Ovary (tissue), 3 donors: ENCODE measurements at regions not wholly inside any gene's neighbourhood (a gene's known extent, or its start where the extent isn't known, plus 50 kb on each side); places are given as distances from the start of the nearest gene placed in this dataset.

Experiments
- EP300 ChIP-seq: sonication (generic); formaldehyde crosslinking; IDR thresholded peaks from one replicate; pipeline ENCODE4 v1.6.1; 2017; ENCODE audit warnings: antibody characterized with exemption
- POLR2A ChIP-seq: fragments of 450-650 bp; IDR thresholded peaks from one replicate; pipeline ENCODE4 v1.6.1; 2017; ENCODE audit warnings: antibody characterized with exemption, mild to moderate bottlenecking, moderate library complexity
- TF ChIP-seq, protein P1 (sequence below), 3 donors: fragments of 450-650 bp in 2 of 3; fragments of 200-600 bp in 1 of 3; IDR thresholded peaks; one replicate each; pipeline versions ENCODE4 v1.5.1 to v1.8.0; 2016 to 2022; ENCODE audit warnings: antibody characterized with exemption in 3 of 3, mild to moderate bottlenecking in 1 of 3
- donor health status: DM: no; HTN: no; CAD: no.

- TF ChIP-seq, protein P1, sequence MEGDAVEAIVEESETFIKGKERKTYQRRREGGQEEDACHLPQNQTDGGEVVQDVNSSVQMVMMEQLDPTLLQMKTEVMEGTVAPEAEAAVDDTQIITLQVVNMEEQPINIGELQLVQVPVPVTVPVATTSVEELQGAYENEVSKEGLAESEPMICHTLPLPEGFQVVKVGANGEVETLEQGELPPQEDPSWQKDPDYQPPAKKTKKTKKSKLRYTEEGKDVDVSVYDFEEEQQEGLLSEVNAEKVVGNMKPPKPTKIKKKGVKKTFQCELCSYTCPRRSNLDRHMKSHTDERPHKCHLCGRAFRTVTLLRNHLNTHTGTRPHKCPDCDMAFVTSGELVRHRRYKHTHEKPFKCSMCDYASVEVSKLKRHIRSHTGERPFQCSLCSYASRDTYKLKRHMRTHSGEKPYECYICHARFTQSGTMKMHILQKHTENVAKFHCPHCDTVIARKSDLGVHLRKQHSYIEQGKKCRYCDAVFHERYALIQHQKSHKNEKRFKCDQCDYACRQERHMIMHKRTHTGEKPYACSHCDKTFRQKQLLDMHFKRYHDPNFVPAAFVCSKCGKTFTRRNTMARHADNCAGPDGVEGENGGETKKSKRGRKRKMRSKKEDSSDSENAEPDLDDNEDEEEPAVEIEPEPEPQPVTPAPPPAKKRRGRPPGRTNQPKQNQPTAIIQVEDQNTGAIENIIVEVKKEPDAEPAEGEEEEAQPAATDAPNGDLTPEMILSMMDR (IDR thresholded peaks at IDR 0.05) = no peak
- TF ChIP-seq POLR2A (no peak), EP300 (no peak)
These were observed 427.4 kb upstream of the NCAM2 start for GRCh38 chr21:20570824-20571232.
